Activated CD8-positive, alpha-beta memory T cell treated with anti-CD3 and anti-CD28 coated beads, Interleukin-2, amount 50 U/mL, for 1 hour (primary cell): ENCODE measurements at regions not wholly inside any gene's neighbourhood (a gene's known extent, or its start where the extent isn't known, plus 50 kb on each side); places are given as distances from the start of the nearest gene placed in this dataset.

Experiments
- DNase-seq: peaks from one replicate; pipeline ENCODE4 v3.0.0-alpha.2; 2020; ENCODE audit errors: extremely low read depth

GRCh38 chr1:55718758-55719671 is 503.9 kb upstream of the USP24 start:
- DNase-seq: no peak

- no peak for DNase-seq
These were observed 501.9 kb upstream of the USP24 start for GRCh38 chr1:55717111-55717510.

- no peak for DNase-seq
These were observed 501.4 kb upstream of the USP24 start for GRCh38 chr1:55716610-55717009.

DNA sequence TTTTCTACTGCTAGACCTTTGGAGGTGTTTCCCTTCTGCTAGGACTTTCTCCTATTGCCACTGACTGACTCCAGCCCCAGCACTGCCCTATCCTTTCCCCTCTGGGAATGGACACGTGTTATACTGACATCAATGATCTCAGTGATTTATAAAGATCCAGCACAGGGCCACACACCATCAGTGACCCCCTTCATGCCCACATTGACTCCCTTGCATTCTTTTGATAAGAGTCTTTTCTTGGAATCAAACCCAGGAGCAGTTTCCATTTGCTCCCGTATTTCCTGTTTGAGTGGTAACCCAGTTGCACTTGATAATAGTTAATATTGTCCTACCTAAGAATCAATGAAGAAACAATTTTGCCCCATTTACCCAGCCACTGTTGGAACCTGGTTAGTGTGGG is 501.0 kb upstream of the USP24 start:
- DNase-seq: no peak

GRCh38 chr1:55714230-55714629 is 499.1 kb upstream of the USP24 start:
- DNase-seq: no peak

DNA sequence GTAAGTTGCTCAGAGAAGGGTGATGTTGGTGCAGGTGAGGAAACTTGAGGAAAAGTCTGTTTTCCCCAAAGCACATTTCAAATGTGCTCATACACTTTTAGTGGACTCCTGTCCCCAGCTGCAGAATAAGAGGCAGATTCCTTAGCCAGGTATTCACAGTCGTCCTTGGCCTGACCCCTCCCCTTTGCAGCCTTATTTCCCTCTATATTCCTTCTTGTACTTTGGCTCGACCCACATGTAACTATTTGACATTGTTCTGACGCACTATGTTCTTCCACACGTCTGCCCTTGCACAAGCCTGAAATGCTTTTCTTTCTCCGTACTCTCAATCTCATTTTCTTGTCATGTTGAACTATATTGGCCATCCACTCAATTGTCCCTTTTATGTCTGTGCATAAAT is 498.4 kb upstream of the USP24 start:
- no peak for DNase-seq

GRCh38 chr1:55712148-55712547 is 497.0 kb upstream of the USP24 start:
- no peak for DNase-seq

DNA sequence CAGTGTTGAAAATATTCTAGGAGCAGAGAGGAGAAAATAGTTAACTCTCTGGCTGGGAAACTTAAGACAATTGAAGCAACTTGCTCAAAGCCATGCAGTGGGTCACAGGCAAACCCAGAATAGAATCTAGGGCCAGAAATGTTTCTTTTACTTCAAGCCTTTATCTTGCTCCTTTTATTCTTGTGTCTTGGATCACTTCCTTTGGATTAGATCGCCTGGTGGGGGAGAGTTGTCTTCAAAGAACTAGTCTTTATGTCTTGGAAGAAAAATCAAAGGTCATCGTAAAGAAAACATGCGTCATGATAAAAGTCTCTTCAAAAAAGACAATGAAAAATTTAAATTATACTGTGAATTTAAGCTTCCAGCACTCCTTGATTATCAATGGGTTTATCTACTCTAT is 493.6 kb upstream of the USP24 start:
- DNase-seq: no peak

GRCh38 chr1:55707846-55708245 is 492.7 kb upstream of the USP24 start:
- no peak for DNase-seq

GRCh38 chr1:55707196-55707595 is 492.0 kb upstream of the USP24 start:
- no peak for DNase-seq

- no peak for DNase-seq
These were observed 491.2 kb upstream of the USP24 start for GRCh38 chr1:55706397-55706796.

GRCh38 chr1:55703726-55704363 is 488.7 kb upstream of the USP24 start:
- DNase-seq: no peak

DNA sequence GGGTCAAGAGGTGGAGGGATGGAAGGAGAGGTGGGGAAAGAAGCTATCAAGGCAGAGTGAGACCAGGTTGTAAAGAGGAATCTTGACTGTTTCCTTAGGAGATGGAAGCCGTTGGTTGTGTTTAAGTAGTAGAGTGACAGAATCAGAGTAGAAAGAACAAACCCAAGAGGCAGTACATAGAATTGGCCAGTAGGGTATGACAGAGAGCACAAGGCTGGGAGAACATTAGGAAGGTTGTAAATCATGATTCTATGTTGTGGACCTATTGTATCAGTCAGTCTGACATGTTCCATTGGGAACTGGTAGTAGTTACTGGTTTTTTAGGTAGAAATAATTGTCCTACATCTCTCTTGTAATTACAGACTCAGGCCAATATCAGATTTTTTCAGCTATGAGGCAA is 486.9 kb upstream of the USP24 start:
- no peak for DNase-seq

DNA sequence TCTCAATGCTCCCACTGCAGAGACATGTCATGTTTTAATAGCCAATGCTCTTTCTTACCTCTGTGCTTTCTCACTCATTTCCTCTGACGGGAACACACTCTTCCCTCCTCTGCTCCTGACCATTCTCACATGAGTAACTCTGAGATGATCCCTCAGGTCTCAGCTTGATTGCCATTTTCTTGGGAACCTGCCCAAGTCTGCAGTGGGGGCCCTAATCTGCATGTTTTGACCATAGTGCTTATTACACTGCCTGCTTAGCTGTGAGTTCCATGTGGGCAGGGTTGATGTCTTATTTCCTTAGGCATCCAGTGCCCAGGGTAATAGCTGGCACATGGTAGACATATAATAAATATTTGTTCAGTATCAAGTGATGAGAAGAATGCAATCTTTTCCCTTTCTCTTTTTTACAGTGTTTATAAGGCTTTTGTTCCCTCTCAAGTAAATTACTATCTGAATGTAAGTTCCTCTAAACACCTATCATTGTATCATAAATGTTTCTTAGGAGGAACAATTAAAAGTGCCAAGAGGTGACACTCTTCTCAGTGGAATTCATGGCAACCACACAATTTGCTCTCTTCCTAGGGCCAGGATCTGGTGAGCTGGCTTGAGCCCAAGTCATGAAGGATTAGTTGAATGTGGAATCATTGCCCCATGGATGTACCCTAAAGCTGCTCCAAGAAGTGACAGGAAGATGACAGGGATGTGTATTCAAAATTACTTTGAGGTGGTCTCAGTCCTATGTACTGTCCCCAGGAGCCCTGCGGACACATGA is 485.4 kb upstream of the USP24 start:
- DNase-seq: no peak

GRCh38 chr1:55699228-55699627 is 484.1 kb upstream of the USP24 start:
- no peak for DNase-seq

DNA sequence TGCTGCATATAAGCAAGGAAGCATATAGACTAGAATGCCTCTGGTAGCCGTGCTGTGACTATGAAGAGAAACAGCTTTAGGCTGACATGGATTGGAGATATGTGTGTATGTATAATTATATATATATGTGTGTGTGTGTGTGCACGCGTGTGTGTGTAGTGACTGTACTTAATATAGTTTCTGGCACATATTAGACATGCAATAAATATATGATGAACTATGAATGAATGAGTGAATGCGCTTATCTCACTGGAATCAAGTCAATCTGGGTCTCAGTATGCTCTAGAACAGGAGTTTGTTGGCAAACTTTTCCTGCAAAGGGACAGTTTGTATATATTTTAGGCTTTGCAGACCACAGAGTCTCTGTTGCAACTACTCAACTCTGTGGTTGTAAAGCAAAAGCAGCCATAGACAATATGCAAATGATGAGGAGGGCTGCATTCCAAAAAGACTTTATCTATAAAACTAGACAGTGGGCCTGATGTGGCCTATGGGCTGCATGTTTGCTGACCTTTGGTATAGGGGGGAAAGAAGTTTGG is 482.9 kb upstream of the USP24 start:
- no peak for DNase-seq

DNA sequence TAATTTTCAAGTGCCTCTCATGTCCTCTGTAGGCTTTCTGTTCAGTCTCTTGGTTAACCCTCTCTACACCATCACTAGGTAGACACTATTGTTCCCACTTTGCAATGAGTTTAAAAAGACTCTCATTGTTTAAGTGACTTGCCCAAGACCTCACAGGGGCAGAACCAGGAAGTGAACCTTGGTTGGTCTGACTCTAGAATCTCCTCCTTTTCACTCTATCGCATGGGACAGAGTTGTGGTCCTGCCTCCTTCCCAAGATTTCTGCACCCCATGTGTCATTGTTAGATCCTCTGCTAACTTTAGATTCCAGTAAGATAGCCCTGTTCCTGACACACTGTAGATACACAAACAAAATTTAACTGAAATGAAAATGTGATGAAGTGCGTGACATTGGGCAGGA is 481.7 kb upstream of the USP24 start:
- DNase-seq: no peak

DNA sequence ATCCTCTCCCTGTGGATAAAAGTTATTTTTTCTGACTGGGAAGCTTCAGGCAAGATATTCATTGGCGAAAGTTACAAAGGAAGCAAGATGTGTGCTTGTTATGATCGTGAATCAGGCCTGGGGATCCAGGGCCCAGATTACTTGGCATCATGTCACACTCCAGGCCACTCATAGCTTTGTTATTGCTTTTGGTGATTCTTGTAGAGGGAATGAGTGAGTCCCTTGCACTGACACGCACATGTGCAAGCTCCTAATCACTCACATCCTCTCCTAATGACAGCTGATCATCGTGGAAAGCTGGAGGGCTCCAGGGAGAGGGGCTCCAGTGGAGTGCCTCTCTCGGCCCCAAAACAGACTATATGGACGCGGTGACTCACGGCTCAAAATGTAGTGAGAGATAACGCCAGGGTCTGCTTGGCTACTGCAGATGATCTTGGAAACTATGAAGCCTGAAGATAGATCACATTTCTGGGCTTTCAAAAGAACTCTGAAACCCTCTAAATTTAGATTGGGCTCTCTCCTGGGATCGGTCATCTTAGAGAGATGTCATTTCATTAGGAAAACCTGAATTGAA is 481.1 kb upstream of the USP24 start:
- DNase-seq: no peak

DNA sequence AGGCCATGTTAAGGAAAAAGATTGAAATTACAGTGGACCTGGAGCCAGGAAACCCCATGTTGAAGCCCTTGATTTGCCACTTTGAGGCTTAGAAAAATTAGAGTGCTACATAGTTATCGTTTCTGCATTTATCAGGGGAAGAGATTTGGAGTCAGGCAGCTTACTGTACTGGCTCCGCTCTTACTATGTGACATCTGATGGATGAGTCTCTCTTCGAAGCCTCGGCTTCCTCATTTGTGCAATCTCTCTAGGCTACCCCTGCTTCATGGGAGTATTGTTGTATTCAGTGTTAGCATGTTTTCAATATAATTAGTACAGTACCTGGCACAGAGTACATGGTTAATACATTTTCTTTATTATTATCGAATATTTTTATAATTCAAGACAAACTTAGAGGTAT is 480.4 kb upstream of the USP24 start:
- no peak for DNase-seq

DNA sequence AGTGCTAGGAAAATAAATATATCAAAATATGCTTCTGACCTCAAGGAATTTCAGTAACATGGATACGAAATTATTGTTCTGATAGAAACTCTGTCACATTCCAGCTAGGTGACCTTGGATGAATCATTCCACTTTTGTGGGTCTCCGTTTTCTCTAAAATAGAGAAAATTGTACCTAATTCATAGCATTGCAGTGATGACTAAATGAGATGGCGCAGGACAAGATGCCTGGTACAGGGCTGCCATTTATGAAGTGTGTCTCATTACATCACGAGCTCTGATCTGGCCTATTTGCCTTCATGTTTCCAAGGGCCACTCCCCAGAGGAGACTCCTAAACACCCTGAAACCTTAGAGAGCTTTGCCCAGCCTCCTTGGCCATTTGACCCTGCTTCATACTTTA is 480.0 kb upstream of the USP24 start:
- DNase-seq: no peak

DNA sequence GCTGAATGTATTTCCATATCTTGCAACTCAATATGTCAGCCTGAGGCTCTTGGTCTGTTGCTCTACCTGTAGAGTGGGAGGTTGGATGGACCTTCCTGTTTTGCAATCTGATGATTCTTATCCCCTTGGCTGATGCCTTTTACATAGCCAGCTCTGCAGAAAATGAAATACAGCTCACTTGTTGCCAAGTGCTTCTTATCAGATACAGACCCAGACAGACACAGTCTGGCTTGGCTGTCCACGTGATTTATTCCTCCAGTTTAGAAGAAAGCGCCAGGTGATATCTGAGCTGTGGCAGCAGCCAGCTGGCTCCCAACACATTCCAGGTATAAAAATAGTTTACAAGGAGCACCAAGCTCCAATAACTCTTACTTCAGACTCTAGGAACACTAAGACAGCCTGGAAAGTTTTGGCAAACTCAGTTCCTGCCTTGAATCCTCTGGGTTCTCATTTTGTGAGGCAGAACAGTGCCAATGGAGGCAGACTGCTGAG is 479.2 kb upstream of the USP24 start:
- no peak for DNase-seq

GRCh38 chr1:55692726-55693125 is 477.6 kb upstream of the USP24 start:
- DNase-seq: no peak
